Duodenal mucosa (tissue), 2 donors: ENCODE measurements at regions not wholly inside any gene's neighbourhood (a gene's known extent, or its start where the extent isn't known, plus 50 kb on each side); places are given as distances from the start of the nearest gene placed in this dataset.

ENCODE experiments used
- H3K27ac ChIP-seq: one replicate; pipeline ENCODE4 v1.7.0; 2013; ENCODE audit warnings: low read depth, low read length
- H3K27me3 ChIP-seq, 2 donors: one replicate each; pipeline ENCODE4 v1.7.0; 2013; ENCODE audit warnings: low read length in 2 of 2, control low read depth in 1 of 2; ENCODE audit not compliant: insufficient read depth in 2 of 2, control insufficient read depth in 1 of 2
- H3K36me3 ChIP-seq, 2 donors: one replicate each; pipeline ENCODE4 v1.7.0; 2013; ENCODE audit warnings: low read length in 2 of 2, control low read depth in 1 of 2; ENCODE audit not compliant: insufficient read depth in 2 of 2, control insufficient read depth in 1 of 2
- H3K4me1 ChIP-seq, 2 donors: one replicate each; pipeline ENCODE4 v1.7.0; 2013; ENCODE audit warnings: low read length in 2 of 2, control low read depth in 1 of 2; ENCODE audit not compliant: insufficient read depth in 2 of 2, control insufficient read depth in 1 of 2
- H3K4me3 ChIP-seq, 2 donors: one replicate each; pipeline ENCODE4 v1.7.0; 2013; ENCODE audit warnings: low read length in 2 of 2, low read depth in 1 of 2
- H3K9ac ChIP-seq, 2 donors: one replicate each; pipeline ENCODE4 v1.7.0; 2013; ENCODE audit warnings: low read length in 2 of 2, low read depth in 1 of 2
- H3K9me3 ChIP-seq, 2 donors: one replicate each; pipeline ENCODE4 v1.7.0; 2013; ENCODE audit warnings: low read length in 2 of 2, control low read depth in 1 of 2; ENCODE audit not compliant: control insufficient read depth in 1 of 2

DNA sequence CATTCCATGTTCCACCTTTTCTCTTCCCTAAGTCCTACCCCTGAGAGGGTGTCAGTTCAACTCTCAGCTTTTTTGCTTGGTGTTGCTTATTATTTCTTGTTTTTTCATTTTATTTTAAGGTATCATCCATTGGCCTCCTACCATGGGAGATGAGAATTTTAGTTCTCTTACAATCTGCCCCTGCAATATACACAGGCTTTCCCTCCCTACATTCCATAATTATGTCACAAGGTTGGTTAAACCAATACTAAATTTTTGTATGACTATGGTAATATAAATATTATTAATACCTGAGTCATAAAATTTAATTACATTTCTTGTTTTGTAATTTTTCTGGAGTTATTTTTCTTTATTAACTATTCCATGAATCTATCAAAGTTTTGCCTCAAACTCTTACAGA is 216.2 kb downstream of the SNX19 start:
- Histone ChIP-seq H3K4me3 (no peak overlapping the region), H3K4me1 (no peaks in the 10 kb centered on the region), H3K9me3 (no peaks in the 10 kb centered on the region), H3K27ac (no peak overlapping the region), H3K27me3 (no peaks in the 10 kb centered on the region), H3K36me3 (no peaks in the 10 kb centered on the region), H3K9ac (no peak overlapping the region)

- H3K4me3 ChIP-seq, result no peak overlapping the region
- no peak overlapping the region for H3K9ac ChIP-seq
- H3K36me3 ChIP-seq, result no peaks in the 10 kb centered on the region
- no peaks in the 10 kb centered on the region for H3K4me1 ChIP-seq
- H3K9me3 ChIP-seq, result no peaks in the 10 kb centered on the region
- no peak overlapping the region for H3K27ac ChIP-seq
- H3K27me3 ChIP-seq, result no peaks in the 10 kb centered on the region
Observed at GRCh38 chr11:130703489-130704190, 212.6 kb downstream of the SNX19 start.

DNA sequence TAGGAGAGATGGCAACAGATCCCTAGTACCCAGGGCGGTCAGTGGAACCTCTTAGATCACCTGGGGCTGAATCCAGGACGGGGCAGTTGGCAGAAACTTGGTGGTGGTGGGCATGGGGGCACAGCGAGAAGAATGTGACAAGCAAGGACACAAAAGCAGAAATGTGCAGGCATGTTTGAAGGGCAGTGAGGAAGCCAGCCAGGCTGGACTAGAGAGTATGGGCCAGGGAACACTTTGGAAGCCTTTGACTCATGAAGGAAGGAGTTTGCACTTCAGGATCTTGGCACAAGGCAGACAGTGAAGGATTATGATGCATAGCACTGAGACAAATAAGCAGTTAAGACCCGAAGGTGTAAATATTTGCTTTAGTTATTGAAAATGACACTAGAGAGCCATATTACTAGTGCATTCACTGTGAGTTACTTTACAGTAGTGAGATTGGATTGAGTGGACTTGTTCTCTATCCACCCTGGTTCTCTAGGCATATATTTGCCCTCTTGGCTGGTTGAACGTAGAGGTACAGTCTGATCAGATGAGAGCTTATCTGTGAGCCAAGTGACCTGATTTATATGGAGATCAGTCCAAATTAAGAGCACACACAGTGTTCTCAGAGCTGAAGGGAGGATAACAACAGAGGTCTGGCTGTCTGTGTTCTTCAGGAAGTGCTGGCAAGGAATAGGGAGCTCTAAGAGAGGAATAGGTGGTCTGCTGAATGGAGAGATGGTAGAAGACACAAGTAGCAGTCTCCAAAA is 210.4 kb downstream of the SNX19 start:
- Histone ChIP-seq H3K9me3 (no peaks in the 10 kb centered on the region), H3K9ac (no peak overlapping the region), H3K27me3 (no peaks in the 10 kb centered on the region), H3K4me1 (peaks cover 6 to 7% of the 10 kb centered on the region in 2 donors), H3K27ac (no peak overlapping the region), H3K4me3 (no peak overlapping the region), H3K36me3 (no peaks in the 10 kb centered on the region)

DNA sequence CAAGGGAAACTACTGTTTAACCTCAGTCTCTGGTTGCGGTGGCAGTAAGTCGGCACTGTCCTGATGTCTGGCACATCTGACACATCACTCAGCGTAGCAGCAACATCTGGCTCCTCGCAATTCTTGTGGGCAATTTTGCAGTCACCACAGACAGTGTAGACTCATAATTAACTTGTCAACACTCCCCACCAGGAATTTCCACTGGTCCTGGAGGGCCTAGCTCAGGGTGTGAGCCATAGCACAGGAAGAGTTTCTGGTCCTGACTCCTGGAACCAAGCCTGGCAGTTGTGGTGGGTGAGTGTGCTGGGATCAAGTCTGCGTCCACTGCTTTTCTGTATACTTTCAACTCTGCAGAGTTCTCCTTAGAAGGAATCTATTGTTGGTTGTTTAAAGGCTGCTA is 209.7 kb downstream of the SNX19 start:
- no peaks in the 10 kb centered on the region for H3K27me3 ChIP-seq
- no peaks in the 10 kb centered on the region for H3K9me3 ChIP-seq
- H3K36me3 ChIP-seq, result no peaks in the 10 kb centered on the region
- no peak overlapping the region for H3K27ac ChIP-seq
- H3K4me1 ChIP-seq, result peaks cover 6 to 11% of the 10 kb centered on the region in 2 donors
- no peak overlapping the region for H3K9ac ChIP-seq
- no peak overlapping the region for H3K4me3 ChIP-seq

- Histone ChIP-seq H3K36me3 (no peaks in the 10 kb centered on the region), H3K9me3 (no peaks in the 10 kb centered on the region), H3K9ac (no peak overlapping the region), H3K27me3 (no peaks in the 10 kb centered on the region), H3K27ac (no peak overlapping the region), H3K4me3 (no peak overlapping the region), H3K4me1 (peaks cover 6 to 11% of the 10 kb centered on the region in 2 donors)
Observed at GRCh38 chr11:130707217-130707616, 209.1 kb downstream of the SNX19 start.

- H3K27me3 ChIP-seq, result no peaks in the 10 kb centered on the region
- H3K9ac ChIP-seq, result no peak overlapping the region
- H3K4me1 ChIP-seq, result peaks cover 6 to 11% of the 10 kb centered on the region in 2 donors
- H3K9me3 ChIP-seq, result no peaks in the 10 kb centered on the region
- H3K4me3 ChIP-seq, result no peak overlapping the region
- no peaks in the 10 kb centered on the region for H3K36me3 ChIP-seq
- no peak overlapping the region for H3K27ac ChIP-seq
Observed at GRCh38 chr11:130709531-130709930, 206.7 kb downstream of the SNX19 start.

DNA sequence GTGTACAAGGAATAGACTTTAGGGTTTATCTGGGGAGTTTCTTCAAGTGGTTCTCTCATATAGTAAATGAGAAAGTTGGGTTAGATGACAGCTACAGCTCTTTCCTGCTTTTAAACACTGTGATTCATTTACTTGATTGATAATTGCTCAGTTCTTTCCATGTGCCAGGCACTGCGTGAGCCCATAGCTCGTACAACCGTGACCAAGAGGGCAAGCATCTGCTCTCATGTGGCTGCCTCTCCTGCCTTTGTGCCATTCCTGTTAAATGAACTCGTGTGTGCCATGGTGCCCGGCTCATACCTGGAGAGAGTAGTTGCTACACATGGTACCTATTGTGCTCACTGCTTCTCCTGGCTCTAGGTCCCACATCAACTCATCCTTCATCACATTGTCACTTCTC is 206.3 kb downstream of the SNX19 start:
- no peaks in the 10 kb centered on the region for H3K36me3 ChIP-seq
- no peak overlapping the region for H3K27ac ChIP-seq
- peaks cover 6 to 11% of the 10 kb centered on the region in 2 donors for H3K4me1 ChIP-seq
- H3K9ac ChIP-seq, result no peak overlapping the region
- no peak overlapping the region for H3K4me3 ChIP-seq
- H3K27me3 ChIP-seq, result no peaks in the 10 kb centered on the region
- no peaks in the 10 kb centered on the region for H3K9me3 ChIP-seq

DNA sequence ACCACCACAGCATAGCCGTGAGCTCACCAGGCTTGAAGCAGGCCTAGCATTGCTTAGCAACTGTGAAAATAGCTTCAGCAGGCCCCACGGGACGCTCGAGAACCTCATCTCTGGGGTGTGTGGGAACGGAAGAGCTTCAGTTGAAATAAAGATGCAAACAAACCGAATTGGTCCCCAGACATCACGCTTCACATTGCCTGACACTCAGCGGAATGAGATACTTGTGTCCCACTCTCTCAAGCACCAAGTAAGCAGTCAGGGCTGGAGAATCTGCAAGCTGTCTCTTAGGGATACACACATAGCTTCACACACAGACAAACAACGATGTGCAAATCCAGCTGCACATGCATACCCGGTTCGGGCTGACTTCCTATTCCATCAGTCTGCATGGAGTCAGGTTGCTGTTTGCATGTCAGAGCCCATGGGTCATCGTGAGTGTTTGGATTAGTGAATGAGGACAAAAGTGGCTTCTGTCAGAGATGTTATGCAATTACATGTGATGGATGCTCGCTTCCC is 205.7 kb downstream of the SNX19 start:
- H3K27ac ChIP-seq, result no peak overlapping the region
- H3K9me3 ChIP-seq, result no peaks in the 10 kb centered on the region
- no peak overlapping the region for H3K4me3 ChIP-seq

GRCh38 chr11:130711193-130711592 is 205.1 kb downstream of the SNX19 start:
- H3K4me3 ChIP-seq, result no peak overlapping the region
- H3K27ac ChIP-seq, result no peak overlapping the region
- H3K36me3 ChIP-seq, result no peaks in the 10 kb centered on the region
- no peaks in the 10 kb centered on the region for H3K27me3 ChIP-seq
- H3K4me1 ChIP-seq, result peaks cover 6 to 11% of the 10 kb centered on the region in 2 donors
- no peak overlapping the region for H3K9ac ChIP-seq
- no peaks in the 10 kb centered on the region for H3K9me3 ChIP-seq

More for the DNA sequence above, 205.7 kb downstream of the SNX19 start:
- Histone ChIP-seq H3K4me1 (peaks cover 6 to 11% of the 10 kb centered on the region in 2 donors), H3K36me3 (no peaks in the 10 kb centered on the region), H3K9ac (no peak overlapping the region), H3K27me3 (no peaks in the 10 kb centered on the region)

DNA sequence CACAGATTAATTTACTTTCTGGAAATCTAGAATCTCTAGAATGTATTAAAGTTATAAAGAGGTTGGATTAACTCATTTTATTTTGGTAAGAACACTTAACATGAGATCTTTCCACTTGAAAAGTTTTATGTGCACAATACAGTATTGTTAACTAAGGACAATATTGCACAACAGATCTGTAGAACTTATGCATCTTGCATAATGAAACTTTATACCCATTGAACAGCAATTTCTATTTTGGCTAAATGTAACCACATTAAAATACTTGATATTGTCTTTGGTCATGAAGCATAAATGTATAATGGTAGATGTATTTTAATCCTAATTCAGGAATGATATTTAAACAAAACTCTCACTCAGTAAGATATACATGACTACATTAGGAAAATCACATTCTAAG is 203.8 kb downstream of the SNX19 start:
- Histone ChIP-seq H3K4me1 (peaks cover 6 to 11% of the 10 kb centered on the region in 2 donors), H3K4me3 (no peak overlapping the region), H3K9ac (no peak overlapping the region), H3K27ac (no peak overlapping the region), H3K27me3 (no peaks in the 10 kb centered on the region), H3K9me3 (no peaks in the 10 kb centered on the region), H3K36me3 (no peaks in the 10 kb centered on the region)
